MCF 10A (cell line): ENCODE measurements at regions not wholly inside any gene's neighbourhood (a gene's known extent, or its start where the extent isn't known, plus 50 kb on each side); places are given as distances from the start of the nearest gene placed in this dataset.
"Not testable (repeated sequence)": the region's sequence is repeated elsewhere in the genome, so short reads cannot be mapped to it uniquely, and the experiment has no call there.

Experiments used
- BruUV-seq: library from RNA; stranded (reverse); fragments of 400-500 nt; replicated peaks from 2 replicates; lab custom pipeline; 2021; lab: Mats Ljungman, UMichigan
- CTCF ChIA-PET: fragments of 300-600 bp; sonication (Branson Sonifier 250); formaldehyde crosslinking; extraction: SDS; loops from one replicate; lab custom pipeline; 2021; ENCODE audit warnings: antibody characterized with exemption, inconsistent platforms; lab: Yijun Ruan, JAX
- POLR2A ChIA-PET: fragments of 300-600, 350-650 bp; sonication (Branson Sonifier 250); formaldehyde crosslinking; extraction: SDS; loops from one replicate; lab custom pipeline; 2020; ENCODE audit warnings: antibody characterized with exemption, inconsistent platforms; lab: Yijun Ruan, JAX
- DNase-seq: peaks from one replicate; pipeline ENCODE4 v3.0.0-alpha.2; 2018; ENCODE audit not compliant: unreplicated experiment
- H3K27ac Mint-ChIP-seq: one replicate; pipeline ENCODE4 v1.8.0; 2022; ENCODE audit warnings: mild to moderate bottlenecking, low read depth, mixed read lengths; ENCODE audit not compliant: unreplicated experiment
- H3K27me3 Mint-ChIP-seq: one replicate; pipeline ENCODE4 v1.8.0; 2022; ENCODE audit warnings: mixed read lengths; ENCODE audit not compliant: insufficient read depth, unreplicated experiment
- H3K36me3 Mint-ChIP-seq: one replicate; pipeline ENCODE4 v1.8.0; 2022; ENCODE audit warnings: mild to moderate bottlenecking, moderate library complexity, mixed read lengths; ENCODE audit not compliant: insufficient read depth, unreplicated experiment
- H3K4me1 Mint-ChIP-seq: one replicate; pipeline ENCODE4 v1.8.0; 2022; ENCODE audit warnings: mixed read lengths; ENCODE audit not compliant: insufficient read depth, unreplicated experiment
- H3K4me3 Mint-ChIP-seq: one replicate; pipeline ENCODE4 v1.8.0; 2022; ENCODE audit warnings: mild to moderate bottlenecking, moderate library complexity, mixed read lengths; ENCODE audit not compliant: unreplicated experiment
- H3K9me3 Mint-ChIP-seq: one replicate; pipeline ENCODE4 v1.8.0; 2022; ENCODE audit warnings: mixed read lengths; ENCODE audit not compliant: unreplicated experiment
- CTCF ChIP-seq: fragments of 200-600 bp; IDR thresholded peaks from one replicate; pipeline ENCODE4 v1.8.0; 2022; ENCODE audit warnings: antibody characterized with exemption, mild to moderate bottlenecking; ENCODE audit not compliant: unreplicated experiment
- intact Hi-C: fragments of 100-400 bp; cut with micrococcal nuclease; formaldehyde crosslinking; loops from 2 replicates; pipeline ENCODE4 v1.14.1; 2022

GRCh38 chrX:56618323-56618722, 54.9 kb downstream of the UBQLN2 start:
- H3K27me3 Mint-ChIP-seq, result peaks cover 82% of the 10 kb centered on the region
- H3K4me3 Mint-ChIP-seq, result no peak overlapping the region
- TF ChIP-seq CTCF, result no peak
- peaks cover 8% of the 10 kb centered on the region for H3K9me3 Mint-ChIP-seq
- intact Hi-C loops, result no loop called here
- H3K27ac Mint-ChIP-seq, result no peak overlapping the region
- BruUV-seq, result no TSS peak
- POLR2A ChIA-PET, result no interaction called here
- no peaks in the 10 kb centered on the region for H3K4me1 Mint-ChIP-seq
- no peak for DNase-seq
- no peaks in the 10 kb centered on the region for H3K36me3 Mint-ChIP-seq
- CTCF ChIA-PET, result no interaction called here

- H3K4me1 Mint-ChIP-seq, result no peaks in the 10 kb centered on the region
- BruUV-seq, result no TSS peak
- no peak for TF ChIP-seq CTCF
- no peaks in the 10 kb centered on the region for H3K36me3 Mint-ChIP-seq
- H3K9me3 Mint-ChIP-seq, result peaks cover 8% of the 10 kb centered on the region
- H3K27me3 Mint-ChIP-seq, result peaks cover 39% of the 10 kb centered on the region
- ChIA-PET POLR2A (interaction anchor here (0.8 kb wide), 1 partner anchor 71 kb away, joined by 3 read pairs; no protein-coding TSS in a partner anchor), CTCF (no interaction called here)
- intact Hi-C loops, result no loop called here
- no peak overlapping the region for H3K27ac Mint-ChIP-seq
- DNase-seq, result no peak
- H3K4me3 Mint-ChIP-seq, result no peak overlapping the region
Observed at GRCh38 chrX:56623316-56623715, 59.9 kb downstream of the UBQLN2 start.

- peaks cover 23% of the 10 kb centered on the region for H3K9me3 Mint-ChIP-seq
- peaks cover 40% of the 10 kb centered on the region for H3K27me3 Mint-ChIP-seq
- H3K27ac Mint-ChIP-seq, POLR2A ChIA-PET, CTCF ChIA-PET, intact Hi-C loops, H3K4me1 Mint-ChIP-seq, H3K4me3 Mint-ChIP-seq, BruUV-seq, DNase-seq, H3K36me3 Mint-ChIP-seq: not testable (repeated sequence)
Observed at GRCh38 chrX:56635060-56635459, 71.6 kb downstream of the UBQLN2 start.

GRCh38 chrX:56661193-56661592, 67.8 kb upstream of the NBDY start:
- intact Hi-C loops, result no loop called here
- H3K4me1 Mint-ChIP-seq, result no peaks in the 10 kb centered on the region
- no peaks in the 10 kb centered on the region for H3K36me3 Mint-ChIP-seq
- ChIA-PET POLR2A (no interaction called here), CTCF (no interaction called here)
- H3K9me3 Mint-ChIP-seq, result peaks cover 8% of the 10 kb centered on the region
- H3K27ac Mint-ChIP-seq, result no peak overlapping the region
- TF ChIP-seq CTCF, result no peak
- H3K4me3 Mint-ChIP-seq, result no peak overlapping the region
- H3K27me3 Mint-ChIP-seq, result peaks cover 23% of the 10 kb centered on the region
- BruUV-seq, result no TSS peak
- DNase-seq, result no peak
